ENCODE measurements at regions not wholly inside any gene's neighbourhood (a gene's known extent, or its start where the extent isn't known, plus 50 kb on each side); places are given as distances from the start of the nearest gene placed in this dataset.

GRCh38 chr3:193791041-193792032 is 198.3 kb downstream of the OPA1 start:
- no peaks in the 10 kb centered on the region for H3K79me2 ChIP-seq (ENCODE audit: insufficient read depth, low read length)
- no peak for ATAC-seq
- H3K4me3 ChIP-seq (replicated peaks in 1 of 2; ENCODE audit: low read depth in 1 of 2, low read length in 2 of 2): no peak overlapping the region
- H4K20me1 ChIP-seq (ENCODE audit: insufficient read depth): no peaks in the 10 kb centered on the region
- peak overlapping the region; percentile 74 for H2AFZ ChIP-seq (ENCODE audit: low read depth, low read length, poor library complexity, severe bottlenecking)
- TF ChIP-seq SP1 (IDR thresholded peaks at IDR 0.05; ENCODE audit: low read depth): peak; percentile 13; the same call in 1 of the 2 replicates
- no peak for TF ChIP-seq SRF (IDR thresholded peaks at IDR 0.05; ENCODE audit: low read depth)
- peak; percentile 11 for TF ChIP-seq RAD21 (IDR thresholded peaks at IDR 0.05; ENCODE audit: low read depth)
- TF ChIP-seq CBX3 (IDR thresholded peaks at IDR 0.05; ENCODE audit: low read depth): 0 out of 2 replicates have a peak, but pooled peaks have one; percentile 12
- no peak for TF ChIP-seq YY1 (IDR thresholded peaks at IDR 0.05; ENCODE audit: extremely low read depth, insufficient replicate concordance, low read depth, low read length)
- TF ChIP-seq EGR1 (IDR thresholded peaks at IDR 0.05; ENCODE audit: low read depth): no peak
- TF ChIP-seq MAX (IDR thresholded peaks at IDR 0.05): peak; percentile 65
- POLR2A ChIA-PET: interaction anchor here (1.0 kb wide), 1 partner anchor 344 kb away, joined by 4 read pairs; no protein-coding TSS in a partner anchor
- no peak overlapping the region for H3K27ac ChIP-seq (ENCODE audit: low read depth, low read length)
- no peaks in the 10 kb centered on the region for H3K9me3 ChIP-seq (ENCODE audit: control insufficient read depth in 1 of 2, insufficient read depth in 1 of 2, low read depth in 1 of 2, low read length in 2 of 2)
- H3K27me3 ChIP-seq (ENCODE audit: insufficient read depth, low read length): peaks cover 18% of the 10 kb centered on the region; the same call in 1 of the 2 replicates
- CTCF ChIA-PET: no interaction called here
- intact Hi-C loops (cut with micrococcal nuclease): loop anchor here (5.0 kb wide), 1 partner anchor 81 kb away; no protein-coding TSS in a partner anchor
- no peak for DNase-seq (ENCODE audit: low read depth, low spot score)
- H3K4me2 ChIP-seq (ENCODE audit: low read length): 0 out of 2 replicates have a peak overlapping the region, but pooled peaks have one; percentile 23
- H3K9ac ChIP-seq (ENCODE audit: low read length): no peak overlapping the region
- no peaks in the 10 kb centered on the region for H3K36me3 ChIP-seq (ENCODE audit: control insufficient read depth in 1 of 2, insufficient read depth in 2 of 2, low read length in 2 of 2)
- RAD21 ChIA-PET (ENCODE audit: low non-redundant PET in 1 of 2, low total read pairs in 2 of 2, uncharacterized antibody in 2 of 2, unreplicated experiment in 2 of 2): interaction anchor here in 1 of 2 experiments (0.8 kb wide), 1 partner anchor 9 kb away, joined by 3 read pairs; no protein-coding TSS in a partner anchor
- H3K9me2 ChIP-seq (ENCODE audit: insufficient read depth): no peaks in the 10 kb centered on the region
- H3K4me1 ChIP-seq (ENCODE audit: control insufficient read depth in 1 of 2, insufficient read depth in 2 of 2, low read length in 2 of 2): peaks cover 3 to 36% of the 10 kb centered on the region in 2 experiments; a peak in 3 of 4 replicates
- BruUV-seq (replicated peaks): no TSS peak

- TF ChIP-seq ZFX (IDR thresholded peaks at IDR 0.05) (no peak), SIN3A (IDR thresholded peaks at IDR 0.05; ENCODE audit: low read depth) (no peak), SRF (IDR thresholded peaks at IDR 0.05; ENCODE audit: low read depth) (no peak), EZH2phosphoT487 (IDR thresholded peaks at IDR 0.05; ENCODE audit: borderline replicate concordance) (no peak), REST (IDR thresholded peaks at IDR 0.05; ENCODE audit: low read depth) (no peak), FOSL1 (IDR thresholded peaks at IDR 0.05; ENCODE audit: low read depth) (no peak)
- Histone ChIP-seq H3K79me2 (ENCODE audit: insufficient read depth, low read length) (no peaks in the 10 kb centered on the region), H3K27ac (ENCODE audit: low read depth, low read length) (no peak overlapping the region), H3K4me1 (ENCODE audit: control insufficient read depth in 1 of 2, insufficient read depth in 2 of 2, low read length in 2 of 2) (peaks cover 3 to 31% of the 10 kb centered on the region in 2 experiments; a peak in 3 of 4 replicates), H3K9ac (ENCODE audit: low read length) (no peak overlapping the region), H3K36me3 (ENCODE audit: control insufficient read depth in 1 of 2, insufficient read depth in 2 of 2, low read length in 2 of 2) (no peaks in the 10 kb centered on the region), H3K9me3 (ENCODE audit: control insufficient read depth in 1 of 2, insufficient read depth in 1 of 2, low read depth in 1 of 2, low read length in 2 of 2) (no peaks in the 10 kb centered on the region), H3K27me3 (ENCODE audit: insufficient read depth, low read length) (peaks cover 12% of the 10 kb centered on the region; the same call in 1 of the 2 replicates), H3K4me3 (replicated peaks in 1 of 2; ENCODE audit: low read depth in 1 of 2, low read length in 2 of 2) (no peak overlapping the region), H2AFZ (ENCODE audit: low read depth, low read length, poor library complexity, severe bottlenecking) (no peak overlapping the region), H4K20me1 (ENCODE audit: insufficient read depth) (no peaks in the 10 kb centered on the region), H3K4me2 (ENCODE audit: low read length) (no peak overlapping the region), H3K9me2 (ENCODE audit: insufficient read depth) (no peaks in the 10 kb centered on the region)
- ATAC-seq (no peak), DNase-seq (ENCODE audit: low read depth, low spot score) (no peak)
- no TSS peak for BruUV-seq (replicated peaks)
- intact Hi-C loops (cut with micrococcal nuclease): loop anchor here (5.0 kb wide), 1 partner anchor 79 kb away; no protein-coding TSS in a partner anchor
- ChIA-PET RAD21 (ENCODE audit: low non-redundant PET in 1 of 2, low total read pairs in 2 of 2, uncharacterized antibody in 2 of 2, unreplicated experiment in 2 of 2) (no interaction called here), CTCF (no interaction called here), POLR2A (no interaction called here)
Measured at GRCh38 chr3:193793123-193793522, 200.1 kb downstream of the OPA1 start.
